ENCODE measurements at regions not wholly inside any gene's neighbourhood (a gene's known extent, or its start where the extent isn't known, plus 50 kb on each side); places are given as distances from the start of the nearest gene placed in this dataset.

GRCh38 chr13:85367887-85368286 lies 431.3 kb downstream of the SLITRK6 start:
- no peak overlapping the region for H2AK5ac ChIP-seq (ENCODE audit: low read depth, low read length)
- no peak overlapping the region for H2BK20ac ChIP-seq (ENCODE audit: low read depth, low read length)
- BruUV-seq (replicated peaks), result no TSS peak
- no peaks in the 10 kb centered on the region for H3K36me3 ChIP-seq (ENCODE audit: control insufficient read depth, insufficient read depth, low read length)
- H4K5ac ChIP-seq (ENCODE audit: low read depth, low read length), result no peak overlapping the region
- no peak for ATAC-seq (ENCODE audit: low read depth)
- no peak overlapping the region for H2AK9ac ChIP-seq (replicated peaks; ENCODE audit: low read depth, low read length, poor library complexity)
- no peak overlapping the region for H4K8ac ChIP-seq (ENCODE audit: low read depth in 2 of 2, low read length in 2 of 2)
- ChIA-PET CTCF (no interaction called here), POLR2A (ENCODE audit: unreplicated experiment) (no interaction called here)
- H2BK5ac ChIP-seq (ENCODE audit: low read depth, low read length, poor library complexity, severe bottlenecking), result no peak overlapping the region
- no peak overlapping the region for H4K91ac ChIP-seq (ENCODE audit: insufficient read depth, low read depth, low read length)
- H3K9me3 ChIP-seq (ENCODE audit: control insufficient read depth, insufficient read depth, low read length), result no peaks in the 10 kb centered on the region
- H4K20me1 ChIP-seq (ENCODE audit: insufficient read depth, low read length), result no peaks in the 10 kb centered on the region
- no peak overlapping the region for H3K56ac ChIP-seq (ENCODE audit: extremely low read depth, insufficient read depth, low read length)
- H3K14ac ChIP-seq (replicated peaks; ENCODE audit: low read depth, low read length), result no peak overlapping the region
- no peak overlapping the region for H3K4me3 ChIP-seq (ENCODE audit: insufficient read depth, low read depth, low read length)
- DNase-seq, result peak; percentile 2
- in situ Hi-C loops (cut with MboI; ENCODE audit: low sequenced_read_pairs), result no loop called here
- no peak overlapping the region; the same call in 1 of the 2 replicates for H3K18ac ChIP-seq (ENCODE audit: low read depth, low read length)
- no peak overlapping the region for H3K9ac ChIP-seq (ENCODE audit: low read depth, low read length)
- WGBS, 2 experiments (ENCODE audit: extremely low coverage in 2 of 2, insufficient read length in 1 of 2), result 92% methylated on average over 2 of the region's 2 CpGs; no CpG with 5 or more reads in 1 of the 2 experiments
- H2BK15ac ChIP-seq (ENCODE audit: low read depth, low read length), result no peak overlapping the region
- no peak overlapping the region for H2BK120ac ChIP-seq (ENCODE audit: low read depth, low read length)
- H3K4ac ChIP-seq (ENCODE audit: low read depth, low read length), result no peak overlapping the region
- no peak overlapping the region for H3K4me2 ChIP-seq (ENCODE audit: low read depth, low read length)
- intact Hi-C loops (cut with micrococcal nuclease), result no loop called here
- no peak overlapping the region for H3K27ac ChIP-seq (ENCODE audit: insufficient read depth, low read length)
- no peak overlapping the region for H2AFZ ChIP-seq (replicated peaks; ENCODE audit: low read length, poor library complexity)
- no peaks in the 10 kb centered on the region for H3K4me1 ChIP-seq (ENCODE audit: control insufficient read depth, insufficient read depth, low read length)
- H3K9me1 ChIP-seq (ENCODE audit: insufficient read depth, low read length), result no peaks in the 10 kb centered on the region
- TF ChIP-seq ELK1 (IDR thresholded peaks at IDR 0.05; ENCODE audit: borderline replicate concordance, low read depth, low read length) (no peak), POLR2A (IDR thresholded peaks at IDR 0.05; ENCODE audit: low read depth, low read length) (no peak), BHLHE40 (IDR thresholded peaks at IDR 0.05; ENCODE audit: low read depth, low read length) (no peak), RFX5 (IDR thresholded peaks at IDR 0.05; ENCODE audit: low read depth, low read length) (no peak), CHD1 (IDR thresholded peaks at IDR 0.05; ENCODE audit: low read depth, low read length) (no peak), RAD21 (IDR thresholded peaks at IDR 0.05; ENCODE audit: low read length) (no peak), USF2 (IDR thresholded peaks at IDR 0.05; ENCODE audit: low read depth, low read length) (no peak), FOS (IDR thresholded peaks at IDR 0.05; ENCODE audit: low read depth, low read length) (no peak), CTCF (conservative IDR thresholded peaks at IDR 0.05; ENCODE audit: low read depth, low read length) (no peak), MAFK (IDR thresholded peaks at IDR 0.05; ENCODE audit: low read depth, low read length) (no peak)
- no peaks in the 10 kb centered on the region for H3K79me1 ChIP-seq (ENCODE audit: low read depth in 1 of 2, low read length in 2 of 2)
- no peak overlapping the region for H3K23ac ChIP-seq (ENCODE audit: low read depth, low read length)
- dilution Hi-C loops (cut with HindIII; ENCODE audit: low sequenced_read_pairs, unreplicated experiment), result no loop called here
- H3K27me3 ChIP-seq (ENCODE audit: control insufficient read depth, insufficient read depth, low read length), result no peaks in the 10 kb centered on the region

Data from IMR-90 (cell line).